BJ (cell line): ENCODE measurements at regions not wholly inside any gene's neighbourhood (a gene's known extent, or its start where the extent isn't known, plus 50 kb on each side); places are given as distances from the start of the nearest gene placed in this dataset.

Source experiments
- CTCF ChIA-PET: fragments of 350-600 bp; formaldehyde crosslinking; extraction: SDS; loops from one replicate; lab custom pipeline; 2021; ENCODE audit warnings: antibody characterized with exemption, inconsistent platforms; lab: Yijun Ruan, JAX
- POLR2A ChIA-PET: fragments of 300-600 bp; sonication (Branson Sonifier 250); formaldehyde crosslinking; extraction: SDS; loops from one replicate; lab custom pipeline; 2021; ENCODE audit warnings: antibody characterized with exemption; lab: Charles Lee
- DNase-seq: peaks from one replicate; pipeline ENCODE4 v3.0.0-alpha.2; 2011; ENCODE audit warnings: low read depth
- H3K27me3 ChIP-seq: 2 replicates; pipeline ENCODE4 v1.6.0; 2011; ENCODE audit warnings: low read length; ENCODE audit not compliant: control insufficient read depth, insufficient read depth
- H3K36me3 ChIP-seq: 2 replicates; pipeline ENCODE4 v1.5.1; 2011; ENCODE audit warnings: low read length; ENCODE audit not compliant: control insufficient read depth, insufficient read depth
- H3K4me3 ChIP-seq: 2 replicates; pipeline ENCODE4 v1.5.1; 2011; ENCODE audit warnings: low read depth, mild to moderate bottlenecking, control low read depth, low read length
- CTCF ChIP-seq: IDR thresholded peaks from 2 replicates; pipeline ENCODE4 v1.5.1; 2011; ENCODE audit warnings: low read depth, mild to moderate bottlenecking, control low read depth, inconsistent platforms, low read length, moderate library complexity; ENCODE audit not compliant: insufficient read depth

- no peak for TF ChIP-seq CTCF
- ChIA-PET CTCF (no interaction called here), POLR2A (no interaction called here)
- no peaks in the 10 kb centered on the region for H3K27me3 ChIP-seq
- no peak overlapping the region for H3K4me3 ChIP-seq
- DNase-seq = no peak
- H3K36me3 ChIP-seq = no peaks in the 10 kb centered on the region
Measured at GRCh38 chr4:154064244-154064643, 275.4 kb upstream of the SFRP2 start.

GRCh38 chr4:154049457-154050181 is 260.7 kb upstream of the SFRP2 start:
- CTCF ChIA-PET = interaction anchor here (0.5 to 1.6 kb wide), 3 partner anchors 23 to 417 kb away, joined by 3 to 6 read pairs (median 3); no protein-coding TSS in a partner anchor
- Histone ChIP-seq H3K36me3 (no peaks in the 10 kb centered on the region), H3K4me3 (no peak overlapping the region), H3K27me3 (no peaks in the 10 kb centered on the region)
- DNase-seq = peak; percentile 38
- POLR2A ChIA-PET = no interaction called here
- 0 out of 2 replicates have a peak, but pooled peaks have one; percentile 16 for TF ChIP-seq CTCF

GRCh38 chr4:154047733-154048132 is 258.9 kb upstream of the SFRP2 start:
- TF ChIP-seq CTCF = no peak
- H3K27me3 ChIP-seq = no peaks in the 10 kb centered on the region
- no peak for DNase-seq
- CTCF ChIA-PET = no interaction called here
- POLR2A ChIA-PET = interaction anchor here (0.5 kb wide), 1 partner anchor 357 kb away, joined by 4 read pairs; no protein-coding TSS in a partner anchor
- no peak overlapping the region for H3K4me3 ChIP-seq
- H3K36me3 ChIP-seq = no peaks in the 10 kb centered on the region

- no peak for DNase-seq
- no peaks in the 10 kb centered on the region for H3K27me3 ChIP-seq
- no peak for TF ChIP-seq CTCF
- ChIA-PET CTCF (interaction anchor here (1.4 kb wide), 1 partner anchor 25 kb away, joined by 4 read pairs; no protein-coding TSS in a partner anchor), POLR2A (no interaction called here)
- no peaks in the 10 kb centered on the region for H3K36me3 ChIP-seq
- no peak overlapping the region for H3K4me3 ChIP-seq
Measured at GRCh38 chr4:154044742-154045485, 256.0 kb upstream of the SFRP2 start.

- Histone ChIP-seq H3K27me3 (no peaks in the 10 kb centered on the region), H3K36me3 (no peaks in the 10 kb centered on the region), H3K4me3 (no peak overlapping the region)
- ChIA-PET POLR2A (no interaction called here), CTCF (interaction anchor here (1.4 kb wide), 1 partner anchor 25 kb away, joined by 4 read pairs; no protein-coding TSS in a partner anchor)
- DNase-seq = no peak
- TF ChIP-seq CTCF = no peak
Measured at GRCh38 chr4:154044108-154044531, 255.2 kb upstream of the SFRP2 start.
